ENCODE measurements at regions not wholly inside any gene's neighbourhood (a gene's known extent, or its start where the extent isn't known, plus 50 kb on each side); places are given as distances from the start of the nearest gene placed in this dataset.
"Not testable (repeated sequence)": the region's sequence is repeated elsewhere in the genome, so short reads cannot be mapped to it uniquely, and the experiment has no call there.

DNA sequence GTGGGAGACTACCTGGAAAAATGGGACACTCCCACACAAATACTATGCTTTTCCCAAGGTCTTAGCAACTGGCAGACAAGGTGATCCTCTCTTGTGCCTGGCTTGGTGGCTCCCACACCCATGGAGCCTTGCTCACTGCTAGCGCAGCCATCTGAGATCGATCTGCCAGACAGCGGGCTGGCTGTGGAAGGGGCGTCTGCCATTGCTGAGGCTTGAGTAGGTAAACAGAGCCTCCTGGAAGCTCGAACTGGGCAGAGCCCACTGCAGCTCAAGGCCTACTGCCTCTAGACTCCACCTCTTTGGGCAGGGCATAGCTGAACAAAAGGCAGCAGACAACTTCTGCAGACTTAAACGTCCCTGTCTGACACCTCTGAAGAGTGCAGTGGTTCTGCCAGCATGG lies 360.3 kb upstream of the EPHA3 start:
- TF ChIP-seq, protein P1, sequence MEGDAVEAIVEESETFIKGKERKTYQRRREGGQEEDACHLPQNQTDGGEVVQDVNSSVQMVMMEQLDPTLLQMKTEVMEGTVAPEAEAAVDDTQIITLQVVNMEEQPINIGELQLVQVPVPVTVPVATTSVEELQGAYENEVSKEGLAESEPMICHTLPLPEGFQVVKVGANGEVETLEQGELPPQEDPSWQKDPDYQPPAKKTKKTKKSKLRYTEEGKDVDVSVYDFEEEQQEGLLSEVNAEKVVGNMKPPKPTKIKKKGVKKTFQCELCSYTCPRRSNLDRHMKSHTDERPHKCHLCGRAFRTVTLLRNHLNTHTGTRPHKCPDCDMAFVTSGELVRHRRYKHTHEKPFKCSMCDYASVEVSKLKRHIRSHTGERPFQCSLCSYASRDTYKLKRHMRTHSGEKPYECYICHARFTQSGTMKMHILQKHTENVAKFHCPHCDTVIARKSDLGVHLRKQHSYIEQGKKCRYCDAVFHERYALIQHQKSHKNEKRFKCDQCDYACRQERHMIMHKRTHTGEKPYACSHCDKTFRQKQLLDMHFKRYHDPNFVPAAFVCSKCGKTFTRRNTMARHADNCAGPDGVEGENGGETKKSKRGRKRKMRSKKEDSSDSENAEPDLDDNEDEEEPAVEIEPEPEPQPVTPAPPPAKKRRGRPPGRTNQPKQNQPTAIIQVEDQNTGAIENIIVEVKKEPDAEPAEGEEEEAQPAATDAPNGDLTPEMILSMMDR (IDR thresholded peaks at IDR 0.05), result not testable (repeated sequence)
- TF ChIP-seq POLR2A (IDR thresholded peaks at IDR 0.05), result not testable (repeated sequence)
